ENCODE measurements at regions not wholly inside any gene's neighbourhood (a gene's known extent, or its start where the extent isn't known, plus 50 kb on each side); places are given as distances from the start of the nearest gene placed in this dataset.

DNA sequence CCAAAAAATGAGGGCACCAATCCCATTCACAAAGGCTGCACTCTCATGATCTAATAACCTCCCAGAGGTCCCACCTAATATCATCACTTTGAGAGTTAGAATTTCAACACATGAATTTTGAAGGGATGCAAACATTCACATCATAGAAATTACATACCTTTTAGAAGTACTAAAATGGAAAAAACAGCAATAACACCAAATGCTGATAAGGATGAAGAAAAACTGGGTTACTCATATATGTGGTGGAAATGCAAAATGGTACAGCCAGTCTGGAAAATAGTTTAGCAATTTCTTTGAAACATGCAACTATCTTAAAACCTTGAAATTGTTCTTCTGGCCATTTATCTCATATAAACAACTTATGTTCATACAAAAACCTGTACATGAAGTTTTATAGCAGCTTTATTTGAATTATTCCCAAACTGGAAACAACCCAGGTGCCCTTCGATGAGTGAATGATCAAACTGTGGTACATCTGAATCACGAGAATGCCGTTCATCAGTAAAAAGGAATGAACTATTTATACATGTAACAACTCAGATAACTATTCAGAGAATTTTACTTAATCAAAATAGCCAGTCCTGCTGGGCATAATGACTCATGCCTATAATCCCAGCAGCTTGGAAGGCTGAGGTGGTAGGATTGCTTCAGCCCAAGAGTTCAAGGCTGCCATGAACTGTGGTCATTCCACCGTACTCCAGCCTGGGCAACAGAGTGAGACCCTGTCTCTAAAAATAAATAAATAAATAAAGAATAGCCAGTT, 109.4 kb upstream of the SSTR1 start:
- Histone ChIP-seq H3K9me3 (peaks cover 17% of the 10 kb centered on the region), H3K4me3 (no peak overlapping the region), H3K4me1 (ENCODE audit: low read depth) (no peaks in the 10 kb centered on the region), H3K36me3 (ENCODE audit: low read depth) (no peaks in the 10 kb centered on the region)
- DNase-seq (no peak), ATAC-seq (no peak)
- TF ChIP-seq CTCF (IDR thresholded peaks at IDR 0.05) = no peak
- intact Hi-C loops (cut with DNase I, micrococcal nuclease) = no loop called here

GRCh38 chr14:38101679-38102078, 106.0 kb upstream of the SSTR1 start:
- no peak for ATAC-seq
- Histone ChIP-seq H3K4me1 (ENCODE audit: low read depth) (no peaks in the 10 kb centered on the region), H3K4me3 (no peak overlapping the region), H3K36me3 (ENCODE audit: low read depth) (no peaks in the 10 kb centered on the region), H3K9me3 (no peaks in the 10 kb centered on the region)
- no peak for TF ChIP-seq CTCF (IDR thresholded peaks at IDR 0.05)
- intact Hi-C loops (cut with DNase I, micrococcal nuclease) = no loop called here
- DNase-seq = no peak

DNA sequence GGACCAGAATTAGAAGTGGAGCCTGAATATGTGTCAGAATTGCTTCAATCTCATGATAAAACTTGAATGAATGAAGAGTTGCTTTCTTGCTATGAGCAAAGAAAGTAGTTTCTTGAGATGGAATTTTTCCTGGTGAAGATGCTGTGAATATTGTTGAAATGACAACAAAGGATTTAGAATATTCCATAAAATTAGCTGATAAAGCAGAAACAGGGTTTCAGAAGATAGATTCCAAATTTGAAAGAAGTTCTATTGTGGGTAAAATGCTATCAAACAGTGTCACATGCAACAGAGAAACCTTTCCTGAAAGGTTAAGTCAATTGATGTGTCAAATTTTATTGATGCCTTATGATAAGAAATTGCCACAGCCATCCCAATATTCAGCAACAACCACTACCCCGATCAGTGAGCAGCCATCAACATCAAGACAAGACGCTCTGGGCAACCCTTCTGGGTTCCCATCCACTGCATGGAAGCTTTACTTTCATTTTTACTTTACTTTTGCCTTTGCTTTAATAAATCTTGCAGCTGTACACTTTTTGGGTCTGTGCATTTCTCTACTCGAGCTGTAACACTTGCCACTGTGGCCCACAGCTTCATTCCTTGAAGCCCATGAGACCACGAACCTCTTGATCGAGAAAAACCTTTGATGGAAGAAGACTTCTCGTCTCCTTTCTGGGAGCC, 104.0 kb upstream of the SSTR1 start:
- intact Hi-C loops (cut with DNase I, micrococcal nuclease) = no loop called here
- DNase-seq = no peak
- TF ChIP-seq CTCF (IDR thresholded peaks at IDR 0.05) = no peak
- no peaks in the 10 kb centered on the region for H3K9me3 ChIP-seq
- no peaks in the 10 kb centered on the region for H3K4me1 ChIP-seq (ENCODE audit: low read depth)
- H3K36me3 ChIP-seq (ENCODE audit: low read depth) = no peaks in the 10 kb centered on the region
- no peak for ATAC-seq
- no peak overlapping the region for H3K4me3 ChIP-seq

DNA sequence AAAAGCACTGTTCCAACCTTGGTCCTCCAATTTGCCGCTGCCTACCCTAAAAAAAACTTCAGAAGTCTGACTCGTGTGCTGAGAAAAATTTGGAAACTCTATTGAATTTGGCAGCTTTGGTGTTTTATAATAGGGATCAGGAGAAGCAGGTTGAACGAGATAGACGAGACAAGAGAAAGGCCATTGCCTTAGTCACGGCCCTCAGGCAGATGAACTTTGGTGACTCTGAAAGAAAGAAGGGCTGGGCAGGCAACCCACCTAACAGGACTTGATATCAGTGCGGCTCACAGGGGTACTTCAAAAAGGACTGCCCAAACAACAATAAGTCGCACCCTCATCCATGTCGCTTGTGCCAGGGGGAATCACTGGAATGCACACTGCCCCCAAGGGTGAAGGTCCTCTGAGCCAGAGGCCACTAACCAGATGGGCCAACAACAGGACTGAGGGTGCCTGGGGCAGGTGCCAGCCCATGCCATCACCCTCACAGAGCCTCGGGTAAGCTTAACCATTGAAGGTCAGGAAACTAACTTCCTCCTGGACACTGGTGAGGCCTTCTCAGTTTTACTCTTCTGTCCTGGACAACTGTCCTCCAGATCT, 102.5 kb upstream of the SSTR1 start:
- Histone ChIP-seq H3K4me1 (ENCODE audit: low read depth) (no peaks in the 10 kb centered on the region), H3K9me3 (no peaks in the 10 kb centered on the region), H3K4me3 (no peak overlapping the region), H3K36me3 (ENCODE audit: low read depth) (no peaks in the 10 kb centered on the region)
- intact Hi-C loops (cut with DNase I, micrococcal nuclease) = no loop called here
- DNase-seq (no peak), ATAC-seq (no peak)
- no peak for TF ChIP-seq CTCF (IDR thresholded peaks at IDR 0.05)

GRCh38 chr14:38107216-38107631, 100.5 kb upstream of the SSTR1 start:
- no peaks in the 10 kb centered on the region for H3K9me3 ChIP-seq
- no peaks in the 10 kb centered on the region for H3K4me1 ChIP-seq (ENCODE audit: low read depth)
- H3K36me3 ChIP-seq (ENCODE audit: low read depth) = no peaks in the 10 kb centered on the region
- TF ChIP-seq CTCF (IDR thresholded peaks at IDR 0.05) = no peak
- H3K4me3 ChIP-seq = no peak overlapping the region
- no peak for ATAC-seq
- DNase-seq = no peak
- intact Hi-C loops (cut with DNase I, micrococcal nuclease) = no loop called here
